Small intestine (tissue), 7 donors: ENCODE measurements at regions not wholly inside any gene's neighbourhood (a gene's known extent, or its start where the extent isn't known, plus 50 kb on each side); places are given as distances from the start of the nearest gene placed in this dataset.
"Not testable (repeated sequence)": the region's sequence is repeated elsewhere in the genome, so short reads cannot be mapped to it uniquely, and the experiment has no call there.

Experiments used
- DNase-seq, 2 donors: peaks; one replicate each; pipeline versions ENCODE4 v3.0.0 to v3.0.0-alpha.2; 2013
- FAIRE-seq: peaks from 2 replicates; lab custom pipeline; 2012; peaks lifted over from hg19 to GRCh38; lab: Jason Lieb, UNC
- H3K27ac ChIP-seq, 3 donors: one replicate each; pipeline ENCODE4 v1.5.1; 2013; ENCODE audit warnings: low read length in 2 of 3, mild to moderate bottlenecking in 2 of 3, control low read depth in 1 of 3, inconsistent platforms in 1 of 3, low read depth in 1 of 3, moderate library complexity in 1 of 3
- H3K27me3 ChIP-seq, 3 donors: one replicate each; pipeline ENCODE4 v1.6.1; 2013; ENCODE audit warnings: low read length in 3 of 3, inconsistent platforms in 1 of 3; ENCODE audit not compliant: control insufficient read depth in 3 of 3, insufficient read depth in 3 of 3
- H3K36me3 ChIP-seq, 3 donors: one replicate each; pipeline ENCODE4 v1.6.1; 2013; ENCODE audit warnings: low read length in 3 of 3, inconsistent platforms in 1 of 3, low read depth in 1 of 3, mild to moderate bottlenecking in 1 of 3, moderate library complexity in 1 of 3; ENCODE audit not compliant: control insufficient read depth in 3 of 3, insufficient read depth in 2 of 3
- H3K4me1 ChIP-seq, 3 donors: one replicate each; pipeline ENCODE4 v1.6.1; 2013; ENCODE audit warnings: low read length in 2 of 3, inconsistent platforms in 1 of 3, low read depth in 1 of 3, mild to moderate bottlenecking in 1 of 3, moderate library complexity in 1 of 3; ENCODE audit not compliant: control insufficient read depth in 3 of 3, insufficient read depth in 2 of 3
- H3K4me3 ChIP-seq, 3 donors: one replicate each; pipeline ENCODE4 v1.5.1; 2013; ENCODE audit warnings: low read length in 3 of 3, control low read depth in 1 of 3, inconsistent platforms in 1 of 3, low read depth in 1 of 3, mild to moderate bottlenecking in 1 of 3, moderate library complexity in 1 of 3
- H3K9me3 ChIP-seq, 2 donors: one replicate each; pipeline ENCODE4 v1.6.1; 2013; ENCODE audit warnings: low read depth in 1 of 2, low read length in 1 of 2; ENCODE audit not compliant: control insufficient read depth in 2 of 2, insufficient read depth in 1 of 2
- WGBS, 3 donors: extraction: QIAGEN DNeasy Blood & Tissue Kit; methylation state at CpG; one replicate each; pipeline ENCODE4 v1.1.7; 2013; 5-methylcytosine and 5-hydroxymethylcytosine counted together
- donor health status: healthy with polysubstance abuse.
- donor health status: control.
- donor health status: control.
- donor health status: Bipolar disorder and iron deficiency.
- donor health status: healthy.

GRCh38 chr5:174528821-174529544, 195.4 kb upstream of the MSX2 start:
- Histone ChIP-seq H3K9me3 (no peaks in the 10 kb centered on the region), H3K27ac (no peak overlapping the region), H3K27me3 (no peaks in the 10 kb centered on the region), H3K36me3 (no peaks in the 10 kb centered on the region), H3K4me1 (peaks cover 0 to 39% (median 8%) of the 10 kb centered on the region in 3 donors), H3K4me3 (no peak overlapping the region)
- FAIRE-seq (no peak), DNase-seq (no peak)
- 43 to 74% (median 46%) methylated on average over 6 of the region's 6 CpGs for WGBS, 3 donors

- H3K9me3 ChIP-seq: no peaks in the 10 kb centered on the region
- H3K27me3 ChIP-seq: no peaks in the 10 kb centered on the region
- H3K36me3 ChIP-seq: no peaks in the 10 kb centered on the region
- no peak overlapping the region for H3K27ac ChIP-seq
- FAIRE-seq: no peak
- H3K4me1 ChIP-seq: peaks cover 6 to 45% (median 13%) of the 10 kb centered on the region in 3 donors
- 85 to 90% (median 90%) methylated on average over 9 of the region's 9 CpGs for WGBS, 3 donors
- H3K4me3 ChIP-seq: no peak overlapping the region
- DNase-seq: no peak
These were observed 194.3 kb upstream of the MSX2 start for GRCh38 chr5:174529925-174530681.

GRCh38 chr5:174531782-174532191, 192.6 kb upstream of the MSX2 start:
- H3K27ac ChIP-seq: peak overlapping the region; percentile 24 to 78 (median 51)
- no peak for FAIRE-seq
- no peak overlapping the region for H3K4me3 ChIP-seq
- DNase-seq: no peak
- WGBS, 3 donors: 51 to 71% (median 66%) methylated on average over 7 of the region's 7 CpGs
- H3K27me3 ChIP-seq: no peaks in the 10 kb centered on the region
- H3K4me1 ChIP-seq: peaks cover 6 to 56% (median 13%) of the 10 kb centered on the region in 3 donors
- no peaks in the 10 kb centered on the region for H3K36me3 ChIP-seq
- no peaks in the 10 kb centered on the region for H3K9me3 ChIP-seq

- Histone ChIP-seq H3K27me3 (no peaks in the 10 kb centered on the region), H3K9me3 (no peaks in the 10 kb centered on the region), H3K4me3 (no peak overlapping the region), H3K4me1 (peaks cover 6 to 50% (median 13%) of the 10 kb centered on the region in 3 donors), H3K36me3 (no peaks in the 10 kb centered on the region), H3K27ac (peak overlapping the region; percentile 24 to 78 (median 51))
- FAIRE-seq (no peak), DNase-seq (peak; percentile 94 to 97)
- 23 to 25% (median 24%) methylated on average over 19 of the region's 19 CpGs for WGBS, 3 donors
These were observed 191.6 kb upstream of the MSX2 start for GRCh38 chr5:174532455-174533453.

GRCh38 chr5:174533751-174534241, 190.6 kb upstream of the MSX2 start:
- 16 to 35% (median 22%) methylated on average over 5 of the region's 5 CpGs for WGBS, 3 donors
- Histone ChIP-seq H3K27ac (peak overlapping the region; percentile 47 to 78 (median 60)), H3K4me1 (peaks cover 6 to 46% (median 13%) of the 10 kb centered on the region in 3 donors), H3K4me3 (no peak overlapping the region), H3K9me3 (no peaks in the 10 kb centered on the region), H3K36me3 (no peaks in the 10 kb centered on the region), H3K27me3 (no peaks in the 10 kb centered on the region)
- FAIRE-seq (no peak), DNase-seq (peak; percentile 83 to 89)

GRCh38 chr5:174535669-174536068, 188.7 kb upstream of the MSX2 start:
- H3K4me3 ChIP-seq: no peak overlapping the region
- H3K9me3 ChIP-seq: no peaks in the 10 kb centered on the region
- FAIRE-seq (no peak), DNase-seq (peak in 1 of 2 donors; percentile 44)
- H3K27me3 ChIP-seq: no peaks in the 10 kb centered on the region
- H3K4me1 ChIP-seq: peaks cover 6 to 43% (median 13%) of the 10 kb centered on the region in 3 donors
- H3K36me3 ChIP-seq: no peaks in the 10 kb centered on the region
- H3K27ac ChIP-seq: peak overlapping the region in 1 of 3 donors; percentile 78
- WGBS, 3 donors: 77 to 79% (median 79%) methylated on average over 3 of the region's 3 CpGs

GRCh38 chr5:174539823-174540222, 184.6 kb upstream of the MSX2 start:
- H3K36me3 ChIP-seq, H3K4me3 ChIP-seq, H3K27me3 ChIP-seq, H3K27ac ChIP-seq, FAIRE-seq, DNase-seq, H3K9me3 ChIP-seq: not testable (repeated sequence)
- peaks cover 0 to 24% (median 0%) of the 10 kb centered on the region in 3 donors for H3K4me1 ChIP-seq
- 80 to 95% (median 82%) methylated on average over 2 to 3 of the region's 5 CpGs for WGBS, 3 donors
